Neuronal stem cell (in vitro differentiated cells): ENCODE measurements at regions not wholly inside any gene's neighbourhood (a gene's known extent, or its start where the extent isn't known, plus 50 kb on each side); places are given as distances from the start of the nearest gene placed in this dataset.

Experiments
- DNase-seq: peaks from one replicate; pipeline ENCODE4 v3.0.0-alpha.2; 2013; ENCODE audit warnings: low spot score
- H2AFZ ChIP-seq: one replicate; pipeline ENCODE4 v1.6.1; 2013; ENCODE audit warnings: mild to moderate bottlenecking, low read length, inconsistent platforms
- H2AK5ac ChIP-seq: 2 replicates; pipeline ENCODE4 v1.6.1; 2013; ENCODE audit warnings: low read depth, mild to moderate bottlenecking, inconsistent platforms, low read length, moderate library complexity, mixed read lengths
- H2BK120ac ChIP-seq: 2 replicates; pipeline ENCODE4 v1.6.1; 2013; ENCODE audit warnings: low read depth, mild to moderate bottlenecking, inconsistent platforms, low read length, moderate library complexity, mixed read lengths
- H2BK12ac ChIP-seq: one replicate; pipeline ENCODE4 v1.6.1; 2013; ENCODE audit warnings: low read length, inconsistent platforms
- H2BK15ac ChIP-seq: 2 replicates; pipeline ENCODE4 v1.6.1; 2013; ENCODE audit warnings: mild to moderate bottlenecking, low read length, inconsistent platforms, mixed read lengths
- H2BK5ac ChIP-seq: one replicate; pipeline ENCODE4 v1.6.1; 2013; ENCODE audit warnings: inconsistent platforms, mild to moderate bottlenecking, low read length, moderate library complexity
- H3K14ac ChIP-seq: one replicate; pipeline ENCODE4 v1.6.1; 2013; ENCODE audit warnings: low read length, inconsistent platforms
- H3K18ac ChIP-seq: 2 replicates; pipeline ENCODE4 v1.6.1; 2013; ENCODE audit warnings: low read length, inconsistent platforms
- H3K23ac ChIP-seq: 2 replicates; pipeline ENCODE4 v1.6.1; 2013; ENCODE audit warnings: low read depth, mild to moderate bottlenecking, mixed read lengths, low read length, inconsistent platforms; ENCODE audit not compliant: poor library complexity
- H3K27ac ChIP-seq: replicated peaks from 3 replicates; pipeline ENCODE4 v1.5.1; 2013; ENCODE audit warnings: low read length, inconsistent platforms
- H3K27me3 ChIP-seq, 3 experiments: 2 replicates each; pipeline ENCODE4 v1.6.1; 2013; ENCODE audit warnings: low read length in 3 of 3, mild to moderate bottlenecking in 2 of 3, inconsistent platforms in 1 of 3, low read depth in 1 of 3, mixed read lengths in 1 of 3, moderate library complexity in 1 of 3; ENCODE audit not compliant: control insufficient read depth in 3 of 3, insufficient read depth in 3 of 3
- H3K36me3 ChIP-seq, 2 donors: replicated peaks in 1 of 2; 2 replicates each; pipeline ENCODE4 v1.6.1; 2013; ENCODE audit warnings: low read length in 2 of 2; ENCODE audit not compliant: control insufficient read depth in 2 of 2, insufficient read depth in 2 of 2
- H3K4ac ChIP-seq: 2 replicates; pipeline ENCODE4 v1.6.1; 2013; ENCODE audit warnings: inconsistent platforms, mild to moderate bottlenecking, low read length, moderate library complexity
- H3K4me1 ChIP-seq, 2 donors: 1 replicate in 1 of 2; 2 replicates in 1 of 2; pipeline ENCODE4 v1.6.1; 2013; ENCODE audit warnings: low read length in 2 of 2, low read depth in 1 of 2; ENCODE audit not compliant: control insufficient read depth in 2 of 2, insufficient read depth in 1 of 2
- H3K4me2 ChIP-seq: one replicate; pipeline ENCODE4 v1.6.1; 2013; ENCODE audit warnings: mild to moderate bottlenecking, low read length, inconsistent platforms; ENCODE audit not compliant: insufficient read depth, poor library complexity, severe bottlenecking
- H3K4me3 ChIP-seq, 2 donors: 2 replicates each; pipeline ENCODE4 v1.5.1; 2013; ENCODE audit warnings: low read length in 2 of 2, mild to moderate bottlenecking in 2 of 2, inconsistent platforms in 1 of 2, moderate library complexity in 1 of 2
- H3K79me1 ChIP-seq: one replicate; pipeline ENCODE4 v1.6.1; 2013; ENCODE audit warnings: low read depth, mild to moderate bottlenecking, inconsistent platforms, low read length, moderate library complexity
- H3K9ac ChIP-seq: one replicate; pipeline ENCODE4 v1.6.1; 2013; ENCODE audit warnings: mild to moderate bottlenecking, low read depth, low read length, inconsistent platforms; ENCODE audit not compliant: poor library complexity
- H3K9me3 ChIP-seq, 2 donors: replicated peaks in 1 of 2; 2 replicates each; pipeline versions ENCODE3 to v1.6.1; 2013; ENCODE audit warnings: low read length in 2 of 2, mild to moderate bottlenecking in 2 of 2, inconsistent platforms in 1 of 2, low read depth in 1 of 2, mixed read lengths in 1 of 2, moderate library complexity in 1 of 2; ENCODE audit not compliant: control insufficient read depth in 2 of 2, insufficient read depth in 1 of 2
- H4K8ac ChIP-seq: one replicate; pipeline ENCODE4 v1.6.1; 2013; ENCODE audit warnings: low read depth, mild to moderate bottlenecking, inconsistent platforms, low read length, moderate library complexity
- H4K91ac ChIP-seq: one replicate; pipeline ENCODE4 v1.6.1; 2013; ENCODE audit warnings: low read length, low read depth, mild to moderate bottlenecking, inconsistent platforms; ENCODE audit not compliant: poor library complexity
- WGBS, 2 donors: extraction: QIAGEN DNeasy Blood & Tissue Kit; methylation state at CpG; one replicate each; pipeline ENCODE4 v1.1.7; 2013; ENCODE audit warnings: missing lambda C conversion rate in 2 of 2, mixed read lengths in 1 of 2; ENCODE audit not compliant: insufficient read length in 2 of 2, insufficient replicate concordance in 1 of 2; ENCODE audit errors: extremely low coverage in 2 of 2; 5-methylcytosine and 5-hydroxymethylcytosine counted together

GRCh38 chr6:163834226-163834970, 419.9 kb downstream of the QKI start:
- Histone ChIP-seq H3K27ac (no peak overlapping the region), H3K14ac (peak overlapping the region; percentile 49), H3K9me3 (peaks cover 2 to 6% of the 10 kb centered on the region in 2 donors), H4K8ac (no peak overlapping the region), H3K36me3 (no peaks in the 10 kb centered on the region), H2AK5ac (peak overlapping the region; percentile 31), H3K4me3 (no peak overlapping the region), H3K4me2 (no peak overlapping the region), H3K9ac (no peak overlapping the region), H4K91ac (no peak overlapping the region), H2BK5ac (no peak overlapping the region), H3K18ac (peak overlapping the region; percentile 68), H2AFZ (no peak overlapping the region), H3K4ac (no peak overlapping the region), H2BK12ac (peak overlapping the region; percentile 50), H3K4me1 (peaks cover 9 to 15% of the 10 kb centered on the region in 2 donors), H2BK120ac (no peak overlapping the region), H3K79me1 (no peaks in the 10 kb centered on the region), H2BK15ac (peak overlapping the region; percentile 54), H3K23ac (peak overlapping the region; percentile 46), H3K27me3 (no peaks in the 10 kb centered on the region)
- DNase-seq: no peak
- no CpG with 5 or more reads among the region's 46 CpGs for WGBS, 2 donors

DNA sequence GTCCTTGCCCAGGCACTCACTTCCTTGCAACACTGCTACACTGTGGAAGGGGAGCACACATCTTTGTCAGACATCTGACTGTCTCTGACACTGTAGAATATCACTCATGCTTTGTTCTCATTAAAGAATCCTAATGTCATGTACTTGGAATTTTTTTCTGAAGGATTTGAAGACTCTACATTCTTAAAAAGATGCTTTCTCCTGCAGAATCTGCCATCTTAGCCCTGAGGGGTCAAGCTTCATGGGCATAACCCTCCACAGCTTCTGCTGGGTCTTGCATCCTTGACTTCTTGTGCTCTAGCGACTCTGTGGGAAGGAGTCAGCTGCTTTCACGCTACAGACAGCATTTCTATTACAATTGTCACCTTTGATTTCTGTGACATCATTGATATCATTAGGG, 417.2 kb downstream of the QKI start:
- Histone ChIP-seq H3K27ac (no peak overlapping the region), H3K23ac (no peak overlapping the region), H2BK5ac (no peak overlapping the region), H3K4me2 (no peak overlapping the region), H2AFZ (no peak overlapping the region), H3K18ac (no peak overlapping the region), H3K36me3 (no peaks in the 10 kb centered on the region), H2AK5ac (no peak overlapping the region), H3K4me1 (peaks cover 5 to 6% of the 10 kb centered on the region in 2 donors), H3K14ac (no peak overlapping the region), H3K9me3 (peaks cover 2 to 6% of the 10 kb centered on the region in 2 donors), H3K9ac (no peak overlapping the region), H3K79me1 (no peaks in the 10 kb centered on the region), H3K4ac (no peak overlapping the region), H2BK12ac (no peak overlapping the region), H2BK120ac (no peak overlapping the region), H3K27me3 (no peaks in the 10 kb centered on the region), H4K91ac (no peak overlapping the region), H3K4me3 (no peak overlapping the region), H4K8ac (no peak overlapping the region), H2BK15ac (no peak overlapping the region)
- WGBS, 2 donors: no CpG with 5 or more reads among the region's 2 CpGs
- DNase-seq: no peak

DNA sequence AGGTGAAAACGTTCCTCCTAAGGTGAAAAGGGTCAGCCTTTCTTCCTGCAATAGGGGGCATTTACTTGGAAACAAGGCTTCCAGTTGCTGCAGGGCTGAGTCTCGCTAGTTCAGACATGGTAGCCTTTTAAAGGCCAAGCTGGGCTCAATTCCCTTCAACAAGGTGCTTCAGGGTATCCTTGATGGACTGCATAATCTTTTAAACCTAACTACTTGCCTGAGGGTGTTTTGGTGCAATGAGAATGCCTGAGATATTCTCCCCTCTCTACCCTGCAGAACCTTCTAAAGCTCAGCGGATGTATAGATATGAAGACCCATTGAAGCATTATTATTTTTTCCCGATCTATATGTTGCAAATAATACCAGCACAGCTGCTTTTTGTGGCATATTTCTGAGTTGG, 416.1 kb downstream of the QKI start:
- no peak for DNase-seq
- Histone ChIP-seq H3K9me3 (peaks cover 2 to 6% of the 10 kb centered on the region in 2 donors), H3K27me3 (no peaks in the 10 kb centered on the region), H3K9ac (no peak overlapping the region), H2BK120ac (no peak overlapping the region), H3K4me3 (no peak overlapping the region), H3K36me3 (no peaks in the 10 kb centered on the region), H3K4ac (no peak overlapping the region), H2BK15ac (no peak overlapping the region), H3K18ac (no peak overlapping the region), H2BK12ac (no peak overlapping the region), H2AFZ (no peak overlapping the region), H4K8ac (no peak overlapping the region), H3K27ac (no peak overlapping the region), H3K14ac (no peak overlapping the region), H3K79me1 (no peaks in the 10 kb centered on the region), H3K4me2 (no peak overlapping the region), H3K23ac (no peak overlapping the region), H4K91ac (no peak overlapping the region), H3K4me1 (peaks cover 3 to 6% of the 10 kb centered on the region in 2 donors), H2AK5ac (no peak overlapping the region), H2BK5ac (no peak overlapping the region)
- no CpG with 5 or more reads among the region's 4 CpGs for WGBS, 2 donors

- no peak overlapping the region for H2AK5ac ChIP-seq
- no CpG with 5 or more reads among the region's 14 CpGs for WGBS, 2 donors
- H3K36me3 ChIP-seq: no peaks in the 10 kb centered on the region
- no peak overlapping the region for H4K8ac ChIP-seq
- no peak overlapping the region for H3K4me2 ChIP-seq
- no peak overlapping the region for H2BK12ac ChIP-seq
- H3K4ac ChIP-seq: no peak overlapping the region
- no peak overlapping the region for H3K4me3 ChIP-seq
- H3K9ac ChIP-seq: no peak overlapping the region
- H2BK15ac ChIP-seq: no peak overlapping the region
- H3K27me3 ChIP-seq: no peaks in the 10 kb centered on the region
- H3K14ac ChIP-seq: no peak overlapping the region
- peak overlapping the region; percentile 38 for H2BK120ac ChIP-seq
- H4K91ac ChIP-seq: no peak overlapping the region
- H3K79me1 ChIP-seq: no peaks in the 10 kb centered on the region
- H3K9me3 ChIP-seq: peaks cover 0 to 6% of the 10 kb centered on the region in 2 donors
- H2AFZ ChIP-seq: peak overlapping the region; percentile 56
- no peak overlapping the region for H3K27ac ChIP-seq
- no peak overlapping the region for H3K23ac ChIP-seq
- H2BK5ac ChIP-seq: no peak overlapping the region
- no peak for DNase-seq
- H3K4me1 ChIP-seq: peaks cover 3 to 6% of the 10 kb centered on the region in 2 donors
- H3K18ac ChIP-seq: peak overlapping the region; percentile 81
Measured at GRCh38 chr6:163828038-163828795, 413.7 kb downstream of the QKI start.
